RCC 7860 (cell line): ENCODE measurements at regions not wholly inside any gene's neighbourhood (a gene's known extent, or its start where the extent isn't known, plus 50 kb on each side); places are given as distances from the start of the nearest gene placed in this dataset.

Source experiments
- DNase-seq: peaks from one replicate; pipeline ENCODE4 v3.0.0-alpha.2; 2015; ENCODE audit warnings: low spot score
- FAIRE-seq: peaks from 2 replicates; lab custom pipeline; 2012; peaks lifted over from hg19 to GRCh38; lab: Jason Lieb, UNC

- FAIRE-seq (no peak), DNase-seq (no peak)
Measured at GRCh38 chr16:5383737-5384136, 286.1 kb upstream of the EEF2KMT start.

GRCh38 chr16:5382484-5382883 is 284.9 kb upstream of the EEF2KMT start:
- no peak for FAIRE-seq
- DNase-seq = no peak

GRCh38 chr16:5381481-5381880 is 283.9 kb upstream of the EEF2KMT start:
- FAIRE-seq = no peak
- no peak for DNase-seq

- FAIRE-seq = no peak
- DNase-seq = no peak
Measured at GRCh38 chr16:5379954-5380353, 282.4 kb upstream of the EEF2KMT start.

- no peak for FAIRE-seq
- DNase-seq = no peak
Measured at GRCh38 chr16:5378531-5378930, 280.9 kb upstream of the EEF2KMT start.

- DNase-seq (no peak), FAIRE-seq (no peak)
Measured at GRCh38 chr16:5377280-5377898, 279.8 kb upstream of the EEF2KMT start.

GRCh38 chr16:5374184-5374583 is 276.6 kb upstream of the EEF2KMT start:
- DNase-seq (no peak), FAIRE-seq (no peak)

- FAIRE-seq = no peak
Measured at GRCh38 chr16:5367951-5368350, 270.4 kb upstream of the EEF2KMT start.

GRCh38 chr16:5366126-5366525 is 268.5 kb upstream of the EEF2KMT start:
- DNase-seq = no peak
- no peak for FAIRE-seq

More at GRCh38 chr16:5367951-5368350, 270.4 kb upstream of the EEF2KMT start:
- no peak for DNase-seq

- DNase-seq = no peak
- FAIRE-seq = no peak
Measured at GRCh38 chr16:5364186-5364585, 266.6 kb upstream of the EEF2KMT start.

- no peak for FAIRE-seq
Measured at GRCh38 chr16:5361322-5361721, 263.7 kb upstream of the EEF2KMT start.

GRCh38 chr16:5354645-5355044 is 257.1 kb upstream of the EEF2KMT start:
- DNase-seq (no peak), FAIRE-seq (no peak)

More at GRCh38 chr16:5361322-5361721, 263.7 kb upstream of the EEF2KMT start:
- DNase-seq = no peak

- FAIRE-seq = no peak
- no peak for DNase-seq
Measured at GRCh38 chr16:5349670-5350517, 252.3 kb upstream of the EEF2KMT start.

- FAIRE-seq (no peak), DNase-seq (no peak)
Measured at GRCh38 chr16:5349101-5349500, 251.5 kb upstream of the EEF2KMT start.

- DNase-seq (no peak), FAIRE-seq (no peak)
Measured at GRCh38 chr16:5347561-5347960, 250.0 kb upstream of the EEF2KMT start.

- DNase-seq (no peak), FAIRE-seq (no peak)
Measured at GRCh38 chr16:5336941-5337340, 239.3 kb upstream of the EEF2KMT start.

- DNase-seq = no peak
- FAIRE-seq = no peak
Measured at GRCh38 chr16:5333991-5334390, 236.4 kb upstream of the EEF2KMT start.

GRCh38 chr16:5333126-5333525 is 235.5 kb upstream of the EEF2KMT start:
- no peak for DNase-seq
- FAIRE-seq = no peak

GRCh38 chr16:5330058-5330457 is 232.5 kb upstream of the EEF2KMT start:
- DNase-seq (no peak), FAIRE-seq (no peak)

GRCh38 chr16:5328546-5328945 is 231.0 kb upstream of the EEF2KMT start:
- FAIRE-seq = no peak
- DNase-seq = no peak

GRCh38 chr16:5326395-5326794 is 228.8 kb upstream of the EEF2KMT start:
- DNase-seq (no peak), FAIRE-seq (no peak)

- no peak for DNase-seq
- no peak for FAIRE-seq
Measured at GRCh38 chr16:5325932-5326331, 228.3 kb upstream of the EEF2KMT start.
